ENCODE measurements at regions not wholly inside any gene's neighbourhood (a gene's known extent, or its start where the extent isn't known, plus 50 kb on each side); places are given as distances from the start of the nearest gene placed in this dataset.
A peak's percentile ranks its signal among the peaks of the same experiment; 100 is the strongest.

DNA sequence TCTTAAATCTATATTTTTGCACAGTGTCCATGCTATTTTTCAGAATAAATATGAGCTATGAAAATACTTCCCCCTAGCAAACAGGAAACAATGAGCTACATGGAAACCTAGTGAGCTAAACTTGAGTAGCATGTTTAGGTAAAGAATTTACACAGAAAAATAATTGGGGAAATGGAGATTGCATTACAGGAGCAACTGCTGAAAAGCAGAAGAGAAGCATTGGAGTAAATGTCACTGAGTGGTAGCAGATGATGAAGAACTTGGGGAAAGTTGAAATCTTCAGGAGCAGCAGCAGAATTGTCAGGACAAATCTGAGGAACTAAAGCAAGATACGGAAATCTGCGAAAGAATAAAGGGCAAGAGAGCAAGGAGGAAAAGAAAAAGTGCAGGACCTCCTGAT, 610.3 kb downstream of the TLE1 start:
- Histone ChIP-seq H3K9me2 (replicated peaks; ENCODE audit: insufficient read depth, low read length) (no peaks in the 10 kb centered on the region), H3K79me2 (ENCODE audit: low read length) (no peaks in the 10 kb centered on the region), H2AFZ (ENCODE audit: low read length) (no peak overlapping the region), H3K27me3 (replicated peaks; ENCODE audit: insufficient read depth, low read length) (no peaks in the 10 kb centered on the region), H3K36me3 (replicated peaks; ENCODE audit: insufficient read depth, low read length) (no peaks in the 10 kb centered on the region), H4K20me1 (ENCODE audit: insufficient read depth, low read length) (no peaks in the 10 kb centered on the region), H3K27ac (ENCODE audit: low read length) (no peak overlapping the region), H3K9me3 (replicated peaks; ENCODE audit: insufficient read depth, low read length) (no peaks in the 10 kb centered on the region), H3F3A (ENCODE audit: insufficient read depth, low read length) (peaks cover 7% of the 10 kb centered on the region; the same call in 1 of the 2 replicates), H3K9ac (ENCODE audit: low read length) (no peak overlapping the region), H3K4me3 (ENCODE audit: low read length) (no peak overlapping the region), H3K4me2 (ENCODE audit: low read depth, low read length) (no peak overlapping the region), H3K4me1 (ENCODE audit: low read length) (peaks cover 18% of the 10 kb centered on the region)
- TF ChIP-seq CTCF (IDR thresholded peaks at IDR 0.05; ENCODE audit: low read length) (no peak), EZH2 (optimal IDR thresholded peaks at IDR 0.05; ENCODE audit: low read depth, low read length) (no peak), EZH2phosphoT487 (IDR thresholded peaks at IDR 0.05; ENCODE audit: low read length) (no peak)
- no peak for DNase-seq

GRCh38 chr9:81078555-81078954, 610.8 kb downstream of the TLE1 start:
- Histone ChIP-seq H3F3A (ENCODE audit: insufficient read depth, low read length) (peaks cover 2% of the 10 kb centered on the region; the same call in 1 of the 2 replicates), H3K4me1 (ENCODE audit: low read length) (peaks cover 14% of the 10 kb centered on the region), H3K36me3 (replicated peaks; ENCODE audit: insufficient read depth, low read length) (no peaks in the 10 kb centered on the region), H3K27ac (ENCODE audit: low read length) (no peak overlapping the region), H3K4me2 (ENCODE audit: low read depth, low read length) (no peak overlapping the region), H3K27me3 (replicated peaks; ENCODE audit: insufficient read depth, low read length) (no peaks in the 10 kb centered on the region), H3K79me2 (ENCODE audit: low read length) (no peaks in the 10 kb centered on the region), H4K20me1 (ENCODE audit: insufficient read depth, low read length) (no peaks in the 10 kb centered on the region), H3K4me3 (ENCODE audit: low read length) (no peak overlapping the region), H3K9me2 (replicated peaks; ENCODE audit: insufficient read depth, low read length) (no peaks in the 10 kb centered on the region), H2AFZ (ENCODE audit: low read length) (no peak overlapping the region), H3K9me3 (replicated peaks; ENCODE audit: insufficient read depth, low read length) (no peaks in the 10 kb centered on the region), H3K9ac (ENCODE audit: low read length) (no peak overlapping the region)
- no peak for TF ChIP-seq EZH2 (optimal IDR thresholded peaks at IDR 0.05; ENCODE audit: low read depth, low read length)
- TF ChIP-seq CTCF (IDR thresholded peaks at IDR 0.05; ENCODE audit: low read length): no peak
- no peak for TF ChIP-seq EZH2phosphoT487 (IDR thresholded peaks at IDR 0.05; ENCODE audit: low read length)
- DNase-seq: no peak

DNA sequence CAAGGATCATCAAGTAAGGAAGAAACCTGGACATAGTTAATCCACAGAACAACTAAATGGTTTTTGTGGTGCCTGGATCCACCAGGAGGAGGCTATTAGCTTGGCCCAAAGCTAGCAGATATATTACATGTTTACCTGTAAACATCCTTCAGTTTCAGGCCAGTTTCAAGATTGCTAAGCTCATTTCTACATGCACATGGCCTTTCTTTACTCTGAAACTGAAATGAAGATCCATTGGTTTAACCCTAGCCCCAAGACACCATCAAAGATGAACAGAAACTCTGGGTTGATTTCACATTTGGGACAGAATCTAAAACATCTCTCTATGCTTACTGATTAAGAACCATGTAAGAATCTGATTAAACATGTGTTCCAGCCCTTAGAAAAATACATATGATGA, 611.8 kb downstream of the TLE1 start:
- peaks cover 9% of the 10 kb centered on the region; the same call in 1 of the 2 replicates for H3K4me1 ChIP-seq (ENCODE audit: low read length)
- no peak overlapping the region for H3K4me3 ChIP-seq (ENCODE audit: low read length)
- no peak for TF ChIP-seq EZH2 (optimal IDR thresholded peaks at IDR 0.05; ENCODE audit: low read depth, low read length)
- no peak for TF ChIP-seq CTCF (IDR thresholded peaks at IDR 0.05; ENCODE audit: low read length)
- TF ChIP-seq EZH2phosphoT487 (IDR thresholded peaks at IDR 0.05; ENCODE audit: low read length): no peak
- H3K4me2 ChIP-seq (ENCODE audit: low read depth, low read length): no peak overlapping the region
- H3F3A ChIP-seq (ENCODE audit: insufficient read depth, low read length): no peaks in the 10 kb centered on the region
- H3K79me2 ChIP-seq (ENCODE audit: low read length): no peaks in the 10 kb centered on the region
- H2AFZ ChIP-seq (ENCODE audit: low read length): no peak overlapping the region
- H3K9ac ChIP-seq (ENCODE audit: low read length): no peak overlapping the region
- H3K9me3 ChIP-seq (replicated peaks; ENCODE audit: insufficient read depth, low read length): no peaks in the 10 kb centered on the region
- peak; percentile 21 for DNase-seq
- no peak overlapping the region for H3K27ac ChIP-seq (ENCODE audit: low read length)
- no peaks in the 10 kb centered on the region for H3K9me2 ChIP-seq (replicated peaks; ENCODE audit: insufficient read depth, low read length)
- H3K36me3 ChIP-seq (replicated peaks; ENCODE audit: insufficient read depth, low read length): no peaks in the 10 kb centered on the region
- H3K27me3 ChIP-seq (replicated peaks; ENCODE audit: insufficient read depth, low read length): no peaks in the 10 kb centered on the region
- no peaks in the 10 kb centered on the region for H4K20me1 ChIP-seq (ENCODE audit: insufficient read depth, low read length)
